Loucy (cell line): ENCODE measurements at regions not wholly inside any gene's neighbourhood (a gene's known extent, or its start where the extent isn't known, plus 50 kb on each side); places are given as distances from the start of the nearest gene placed in this dataset.
A peak's percentile ranks its signal among the peaks of the same experiment; 100 is the strongest.

Experiments
- EZH2phosphoT487 ChIP-seq: fragments of 200-600 bp; IDR thresholded peaks from 2 replicates; pipeline ENCODE4 v1.6.1; 2018; ENCODE audit warnings: antibody characterized with exemption, mild to moderate bottlenecking, moderate library complexity, borderline replicate concordance
- TF ChIP-seq, protein P1 (sequence below): fragments of 200-600 bp; sonication (generic); conservative IDR thresholded peaks from 2 replicates; pipeline ENCODE4 v1.5.1; 2014; ENCODE audit warnings: mild to moderate bottlenecking, antibody characterized with exemption, low read length

DNA sequence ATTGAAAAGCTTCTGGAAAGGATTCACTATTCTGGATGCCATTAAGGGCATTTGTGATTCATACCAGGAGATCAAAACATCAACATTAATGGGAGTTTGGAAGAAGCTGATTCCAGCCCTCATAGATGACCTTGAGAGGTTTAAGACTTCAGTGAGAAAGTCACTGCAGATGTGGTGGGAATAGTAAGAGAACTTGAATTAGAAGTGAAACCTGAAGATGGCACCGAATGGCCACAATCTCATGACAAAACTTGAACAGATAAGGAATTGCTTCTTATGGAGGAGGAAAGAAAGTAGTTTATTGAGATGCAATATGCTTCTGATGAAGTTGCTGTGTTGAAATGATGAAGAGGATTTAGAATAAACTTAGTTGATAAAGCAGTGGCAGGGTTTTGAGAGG, 254.6 kb upstream of the SLC24A2 start:
- TF ChIP-seq, protein P1, sequence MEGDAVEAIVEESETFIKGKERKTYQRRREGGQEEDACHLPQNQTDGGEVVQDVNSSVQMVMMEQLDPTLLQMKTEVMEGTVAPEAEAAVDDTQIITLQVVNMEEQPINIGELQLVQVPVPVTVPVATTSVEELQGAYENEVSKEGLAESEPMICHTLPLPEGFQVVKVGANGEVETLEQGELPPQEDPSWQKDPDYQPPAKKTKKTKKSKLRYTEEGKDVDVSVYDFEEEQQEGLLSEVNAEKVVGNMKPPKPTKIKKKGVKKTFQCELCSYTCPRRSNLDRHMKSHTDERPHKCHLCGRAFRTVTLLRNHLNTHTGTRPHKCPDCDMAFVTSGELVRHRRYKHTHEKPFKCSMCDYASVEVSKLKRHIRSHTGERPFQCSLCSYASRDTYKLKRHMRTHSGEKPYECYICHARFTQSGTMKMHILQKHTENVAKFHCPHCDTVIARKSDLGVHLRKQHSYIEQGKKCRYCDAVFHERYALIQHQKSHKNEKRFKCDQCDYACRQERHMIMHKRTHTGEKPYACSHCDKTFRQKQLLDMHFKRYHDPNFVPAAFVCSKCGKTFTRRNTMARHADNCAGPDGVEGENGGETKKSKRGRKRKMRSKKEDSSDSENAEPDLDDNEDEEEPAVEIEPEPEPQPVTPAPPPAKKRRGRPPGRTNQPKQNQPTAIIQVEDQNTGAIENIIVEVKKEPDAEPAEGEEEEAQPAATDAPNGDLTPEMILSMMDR, result peak; percentile 43
- TF ChIP-seq EZH2phosphoT487, result no peak
